ENCODE measurements at regions not wholly inside any gene's neighbourhood (a gene's known extent, or its start where the extent isn't known, plus 50 kb on each side); places are given as distances from the start of the nearest gene placed in this dataset.
A peak's percentile ranks its signal among the peaks of the same experiment; 100 is the strongest.

- DNase-seq (peak; percentile 32), ATAC-seq (no peak; the same call in 1 of the 2 replicates)
- Histone ChIP-seq H3K79me2 (ENCODE audit: low read length) (no peaks in the 10 kb centered on the region), H3K4me2 (ENCODE audit: low read length) (no peak overlapping the region), H4K20me1 (ENCODE audit: low read length) (no peaks in the 10 kb centered on the region), H3K4me3 (ENCODE audit: low read length) (no peak overlapping the region), H3K27ac (ENCODE audit: low read length) (no peak overlapping the region), H3F3A (ENCODE audit: low read length, unreplicated experiment) (no peaks in the 10 kb centered on the region), H2AFZ (ENCODE audit: low read length) (no peak overlapping the region), H3K36me3 (ENCODE audit: low read depth, low read length) (no peaks in the 10 kb centered on the region), H3K9me3 (ENCODE audit: low read length) (no peaks in the 10 kb centered on the region), H3K27me3 (ENCODE audit: low read length) (no peaks in the 10 kb centered on the region), H3K4me1 (ENCODE audit: insufficient read depth, low read length) (no peaks in the 10 kb centered on the region), H3K9ac (ENCODE audit: low read length) (no peak overlapping the region), H3K9me2 (replicated peaks; ENCODE audit: low read length) (no peaks in the 10 kb centered on the region)
- ChIA-PET POLR2A (ENCODE audit: unreplicated experiment) (no interaction called here), CTCF (no interaction called here)
- intact Hi-C loops (cut with micrococcal nuclease), result no loop called here
- TF ChIP-seq EZH2phosphoT487 (IDR thresholded peaks at IDR 0.05; ENCODE audit: borderline replicate concordance, low read length) (no peak), CTCF (conservative IDR thresholded peaks at IDR 0.05; ENCODE audit: low read depth, low read length) (no peak), EZH2 (IDR thresholded peaks at IDR 0.05; ENCODE audit: low read length, unreplicated experiment) (no peak)
- no TSS peak for BruUV-seq (replicated peaks)
Observed at GRCh38 chr4:32884198-32884597, 2164.0 kb downstream of the PCDH7 start.

- BruUV-seq (replicated peaks), result no TSS peak
- no peak overlapping the region for H3K4me2 ChIP-seq (ENCODE audit: low read length)
- CTCF ChIA-PET, result no interaction called here
Observed at GRCh38 chr4:32890398-32890797, 2170.2 kb downstream of the PCDH7 start.

GRCh38 chr4:32909053-32909452 is 2188.9 kb downstream of the PCDH7 start:
- no peak for TF ChIP-seq EZH2 (IDR thresholded peaks at IDR 0.05; ENCODE audit: low read length, unreplicated experiment)
- TF ChIP-seq EZH2phosphoT487 (IDR thresholded peaks at IDR 0.05; ENCODE audit: borderline replicate concordance, low read length), result no peak
- TF ChIP-seq CTCF (conservative IDR thresholded peaks at IDR 0.05; ENCODE audit: low read depth, low read length), result no peak

More at GRCh38 chr4:32890398-32890797, 2170.2 kb downstream of the PCDH7 start:
- no peaks in the 10 kb centered on the region for H3F3A ChIP-seq (ENCODE audit: low read length, unreplicated experiment)
- H3K79me2 ChIP-seq (ENCODE audit: low read length), result no peaks in the 10 kb centered on the region
- no peak for DNase-seq
- H3K9ac ChIP-seq (ENCODE audit: low read length), result no peak overlapping the region
- no peak overlapping the region for H3K4me3 ChIP-seq (ENCODE audit: low read length)
- no peaks in the 10 kb centered on the region for H4K20me1 ChIP-seq (ENCODE audit: low read length)
- no peaks in the 10 kb centered on the region for H3K36me3 ChIP-seq (ENCODE audit: low read depth, low read length)
- H3K27me3 ChIP-seq (ENCODE audit: low read length), result no peaks in the 10 kb centered on the region
- no peaks in the 10 kb centered on the region for H3K9me2 ChIP-seq (replicated peaks; ENCODE audit: low read length)
- no peak for ATAC-seq
- no peak overlapping the region for H3K27ac ChIP-seq (ENCODE audit: low read length)
- POLR2A ChIA-PET (ENCODE audit: unreplicated experiment), result no interaction called here
- intact Hi-C loops (cut with micrococcal nuclease), result no loop called here
- no peak overlapping the region for H2AFZ ChIP-seq (ENCODE audit: low read length)
- no peaks in the 10 kb centered on the region for H3K4me1 ChIP-seq (ENCODE audit: insufficient read depth, low read length)
- no peak for TF ChIP-seq CTCF (conservative IDR thresholded peaks at IDR 0.05; ENCODE audit: low read depth, low read length)
- no peak for TF ChIP-seq EZH2 (IDR thresholded peaks at IDR 0.05; ENCODE audit: low read length, unreplicated experiment)
- no peak for TF ChIP-seq EZH2phosphoT487 (IDR thresholded peaks at IDR 0.05; ENCODE audit: borderline replicate concordance, low read length)
- H3K9me3 ChIP-seq (ENCODE audit: low read length), result no peaks in the 10 kb centered on the region

More at GRCh38 chr4:32909053-32909452, 2188.9 kb downstream of the PCDH7 start:
- Histone ChIP-seq H3F3A (ENCODE audit: low read length, unreplicated experiment) (no peaks in the 10 kb centered on the region), H3K4me2 (ENCODE audit: low read length) (no peak overlapping the region), H3K9me3 (ENCODE audit: low read length) (no peaks in the 10 kb centered on the region), H3K27ac (ENCODE audit: low read length) (no peak overlapping the region), H4K20me1 (ENCODE audit: low read length) (no peaks in the 10 kb centered on the region), H3K27me3 (ENCODE audit: low read length) (no peaks in the 10 kb centered on the region), H3K79me2 (ENCODE audit: low read length) (no peaks in the 10 kb centered on the region), H3K9ac (ENCODE audit: low read length) (no peak overlapping the region), H3K4me3 (ENCODE audit: low read length) (no peak overlapping the region), H3K36me3 (ENCODE audit: low read depth, low read length) (no peaks in the 10 kb centered on the region), H2AFZ (ENCODE audit: low read length) (no peak overlapping the region), H3K4me1 (ENCODE audit: insufficient read depth, low read length) (no peaks in the 10 kb centered on the region), H3K9me2 (replicated peaks; ENCODE audit: low read length) (no peaks in the 10 kb centered on the region)
- POLR2A ChIA-PET (ENCODE audit: unreplicated experiment), result no interaction called here
- BruUV-seq (replicated peaks), result no TSS peak
- CTCF ChIA-PET, result no interaction called here
- DNase-seq (no peak), ATAC-seq (no peak)
- intact Hi-C loops (cut with micrococcal nuclease), result no loop called here
